ENCODE measurements at regions not wholly inside any gene's neighbourhood (a gene's known extent, or its start where the extent isn't known, plus 50 kb on each side); places are given as distances from the start of the nearest gene placed in this dataset.

- TF ChIP-seq CTCF (conservative IDR thresholded peaks at IDR 0.05 in 1 of 2, IDR thresholded peaks at IDR 0.05 in 1 of 2; ENCODE audit: low read depth in 1 of 2, low read length in 2 of 2) = no peak
- no peak for TF ChIP-seq EZH2 (IDR thresholded peaks at IDR 0.05; ENCODE audit: low read length, missing control alignments)
These were observed 963.3 kb downstream of the TRAM1L1 start for GRCh38 chr4:116122124-116122523.
